ENCODE measurements at regions not wholly inside any gene's neighbourhood (a gene's known extent, or its start where the extent isn't known, plus 50 kb on each side); places are given as distances from the start of the nearest gene placed in this dataset.

GRCh38 chr1:81004011-81004410 is 796.7 kb upstream of the ADGRL2 start:
- Histone ChIP-seq H3K9ac (ENCODE audit: insufficient read length, low read depth) (no peak overlapping the region), H3K36me3 (ENCODE audit: insufficient read depth, insufficient read length, low read length) (no peaks in the 10 kb centered on the region), H3K4me3 (ENCODE audit: insufficient read length, low read depth) (no peak overlapping the region), H3K4me1 (ENCODE audit: insufficient read depth, insufficient read length) (no peaks in the 10 kb centered on the region), H3K27me3 (ENCODE audit: insufficient read depth, insufficient read length) (no peaks in the 10 kb centered on the region), H3K9me3 (ENCODE audit: insufficient read depth, low read length) (peaks cover 18% of the 10 kb centered on the region)
- TF ChIP-seq SUZ12 (IDR thresholded peaks at IDR 0.05; ENCODE audit: extremely low read depth, insufficient read depth, insufficient read length): no peak
- no peak for TF ChIP-seq YY1 (IDR thresholded peaks at IDR 0.05; ENCODE audit: insufficient read depth, insufficient read length)
- no peak for TF ChIP-seq ZNF274 (IDR thresholded peaks at IDR 0.05; ENCODE audit: low read depth, low read length)
- DNase-seq (ENCODE audit: low read depth, low spot score): no peak

DNA sequence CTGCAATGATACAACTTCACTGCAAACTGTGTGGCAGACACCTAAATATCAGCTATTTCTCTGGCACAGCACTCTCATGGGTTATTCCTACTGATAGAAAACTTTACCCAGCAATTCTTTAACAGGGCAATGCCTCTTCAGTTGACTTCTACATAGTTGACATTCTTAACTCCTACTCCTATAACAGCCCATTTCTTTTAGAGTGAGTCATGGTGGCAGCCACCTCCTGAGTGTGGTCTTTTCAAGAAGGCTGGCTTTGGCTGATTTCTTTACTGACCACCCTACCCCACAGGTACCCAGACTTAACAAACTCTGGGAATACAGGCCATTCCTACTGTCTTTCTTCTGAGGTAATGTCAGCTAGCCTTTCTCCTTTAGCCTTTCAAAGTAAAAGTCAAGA is 805.8 kb upstream of the ADGRL2 start:
- Histone ChIP-seq H3K36me3 (ENCODE audit: insufficient read depth, insufficient read length, low read length) (no peaks in the 10 kb centered on the region), H3K4me1 (ENCODE audit: insufficient read depth, insufficient read length) (no peaks in the 10 kb centered on the region), H3K27me3 (ENCODE audit: insufficient read depth, insufficient read length) (no peaks in the 10 kb centered on the region), H3K9ac (ENCODE audit: insufficient read length, low read depth) (no peak overlapping the region), H3K9me3 (ENCODE audit: insufficient read depth, low read length) (peaks cover under 1% of the 10 kb centered on the region; the same call in 1 of the 2 replicates), H3K4me3 (ENCODE audit: insufficient read length, low read depth) (no peak overlapping the region)
- peak; percentile 8 for DNase-seq (ENCODE audit: low read depth, low spot score)
- TF ChIP-seq ZNF274 (IDR thresholded peaks at IDR 0.05; ENCODE audit: low read depth, low read length): no peak
- no peak for TF ChIP-seq SUZ12 (IDR thresholded peaks at IDR 0.05; ENCODE audit: extremely low read depth, insufficient read depth, insufficient read length)
- no peak for TF ChIP-seq YY1 (IDR thresholded peaks at IDR 0.05; ENCODE audit: insufficient read depth, insufficient read length)

DNA sequence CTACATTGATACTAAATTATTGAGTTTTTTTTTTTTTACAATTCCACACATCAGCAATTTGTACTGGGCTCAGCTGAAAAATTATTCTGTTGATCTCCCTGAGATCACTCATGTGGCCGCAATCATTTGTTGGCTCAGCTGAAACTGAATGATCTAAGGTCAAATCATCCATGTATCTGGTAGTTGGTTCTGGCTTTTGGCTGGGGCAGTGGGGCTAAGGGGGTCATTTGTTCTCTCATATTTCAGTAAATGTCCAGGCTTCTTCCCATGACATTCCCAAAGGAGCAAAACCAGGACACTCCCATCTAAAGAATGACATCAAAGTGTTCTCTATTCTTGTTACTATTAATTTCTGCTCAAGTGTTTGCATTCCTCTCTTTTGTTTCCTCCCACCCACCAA is 806.7 kb upstream of the ADGRL2 start:
- Histone ChIP-seq H3K4me1 (ENCODE audit: insufficient read depth, insufficient read length) (no peaks in the 10 kb centered on the region), H3K9ac (ENCODE audit: insufficient read length, low read depth) (no peak overlapping the region), H3K36me3 (ENCODE audit: insufficient read depth, insufficient read length, low read length) (no peaks in the 10 kb centered on the region), H3K9me3 (ENCODE audit: insufficient read depth, low read length) (no peaks in the 10 kb centered on the region; the same call in 1 of the 2 replicates), H3K4me3 (ENCODE audit: insufficient read length, low read depth) (no peak overlapping the region), H3K27me3 (ENCODE audit: insufficient read depth, insufficient read length) (no peaks in the 10 kb centered on the region)
- no peak for DNase-seq (ENCODE audit: low read depth, low spot score)
- no peak for TF ChIP-seq SUZ12 (IDR thresholded peaks at IDR 0.05; ENCODE audit: extremely low read depth, insufficient read depth, insufficient read length)
- no peak for TF ChIP-seq YY1 (IDR thresholded peaks at IDR 0.05; ENCODE audit: insufficient read depth, insufficient read length)
- TF ChIP-seq ZNF274 (IDR thresholded peaks at IDR 0.05; ENCODE audit: low read depth, low read length): no peak

DNA sequence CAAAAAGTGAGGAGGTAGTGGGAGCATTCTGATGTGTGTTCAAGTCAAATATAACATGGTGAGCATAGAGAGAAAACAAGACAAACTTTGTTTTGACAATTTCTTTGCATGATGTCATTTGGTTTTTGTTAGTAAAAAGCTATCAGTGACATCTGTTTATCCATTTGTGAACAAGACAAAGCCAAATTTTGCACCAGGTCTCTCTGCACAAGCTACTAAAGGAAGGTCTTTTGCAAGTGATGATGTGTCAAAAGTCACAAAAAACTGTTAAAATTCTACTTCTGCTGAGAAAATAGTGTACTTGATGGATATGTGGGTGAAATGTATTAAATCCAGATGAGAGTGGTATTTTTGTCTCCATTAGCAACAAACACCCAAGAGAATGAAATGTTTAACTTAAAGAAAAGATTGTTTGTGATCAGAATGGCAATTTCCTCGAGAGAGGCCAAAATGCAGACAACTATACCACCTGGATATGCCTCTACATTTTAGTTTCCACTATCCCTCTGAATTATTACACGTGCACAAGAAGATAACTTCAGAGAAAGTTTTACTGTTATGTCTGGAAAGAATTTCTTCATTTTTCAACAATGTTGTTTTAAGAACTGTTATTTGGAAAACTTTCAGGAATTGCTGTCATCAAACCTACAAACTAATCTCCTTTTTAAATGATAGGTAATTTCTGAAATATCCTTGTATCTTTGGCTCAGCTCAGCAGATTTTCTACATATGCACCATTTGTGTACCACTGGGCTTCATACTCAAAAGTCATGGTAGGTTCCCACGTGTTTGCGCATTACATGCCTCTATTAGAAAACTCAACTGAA is 807.4 kb upstream of the ADGRL2 start:
- no peaks in the 10 kb centered on the region for H3K36me3 ChIP-seq (ENCODE audit: insufficient read depth, insufficient read length, low read length)
- H3K9ac ChIP-seq (ENCODE audit: insufficient read length, low read depth): no peak overlapping the region
- H3K4me3 ChIP-seq (ENCODE audit: insufficient read length, low read depth): no peak overlapping the region
- TF ChIP-seq YY1 (IDR thresholded peaks at IDR 0.05; ENCODE audit: insufficient read depth, insufficient read length): no peak
- TF ChIP-seq ZNF274 (IDR thresholded peaks at IDR 0.05; ENCODE audit: low read depth, low read length): no peak
- no peak for TF ChIP-seq SUZ12 (IDR thresholded peaks at IDR 0.05; ENCODE audit: extremely low read depth, insufficient read depth, insufficient read length)
- no peaks in the 10 kb centered on the region for H3K4me1 ChIP-seq (ENCODE audit: insufficient read depth, insufficient read length)
- DNase-seq (ENCODE audit: low read depth, low spot score): no peak
- no peaks in the 10 kb centered on the region for H3K27me3 ChIP-seq (ENCODE audit: insufficient read depth, insufficient read length)
- H3K9me3 ChIP-seq (ENCODE audit: insufficient read depth, low read length): no peaks in the 10 kb centered on the region; the same call in 1 of the 2 replicates

- no peak for DNase-seq (ENCODE audit: low read depth, low spot score)
- Histone ChIP-seq H3K27me3 (ENCODE audit: insufficient read depth, insufficient read length) (no peaks in the 10 kb centered on the region), H3K9me3 (ENCODE audit: insufficient read depth, low read length) (no peaks in the 10 kb centered on the region), H3K36me3 (ENCODE audit: insufficient read depth, insufficient read length, low read length) (no peaks in the 10 kb centered on the region), H3K9ac (ENCODE audit: insufficient read length, low read depth) (no peak overlapping the region), H3K4me1 (ENCODE audit: insufficient read depth, insufficient read length) (no peaks in the 10 kb centered on the region), H3K4me3 (ENCODE audit: insufficient read length, low read depth) (no peak overlapping the region)
- TF ChIP-seq ZNF274 (IDR thresholded peaks at IDR 0.05; ENCODE audit: low read depth, low read length) (no peak), YY1 (IDR thresholded peaks at IDR 0.05; ENCODE audit: insufficient read depth, insufficient read length) (no peak), SUZ12 (IDR thresholded peaks at IDR 0.05; ENCODE audit: extremely low read depth, insufficient read depth, insufficient read length) (no peak)
Observed at GRCh38 chr1:80989455-80989854, 811.3 kb upstream of the ADGRL2 start.

- no peak for DNase-seq (ENCODE audit: low read depth, low spot score)
- TF ChIP-seq YY1 (IDR thresholded peaks at IDR 0.05; ENCODE audit: insufficient read depth, insufficient read length): no peak
- Histone ChIP-seq H3K9me3 (ENCODE audit: insufficient read depth, low read length) (no peaks in the 10 kb centered on the region), H3K36me3 (ENCODE audit: insufficient read depth, insufficient read length, low read length) (no peaks in the 10 kb centered on the region), H3K4me1 (ENCODE audit: insufficient read depth, insufficient read length) (no peaks in the 10 kb centered on the region), H3K27me3 (ENCODE audit: insufficient read depth, insufficient read length) (no peaks in the 10 kb centered on the region), H3K9ac (ENCODE audit: insufficient read length, low read depth) (no peak overlapping the region), H3K4me3 (ENCODE audit: insufficient read length, low read depth) (no peak overlapping the region)
Observed at GRCh38 chr1:80988926-80989325, 811.8 kb upstream of the ADGRL2 start.

GRCh38 chr1:80987824-80988223 is 812.9 kb upstream of the ADGRL2 start:
- Histone ChIP-seq H3K9me3 (ENCODE audit: insufficient read depth, low read length) (no peaks in the 10 kb centered on the region), H3K36me3 (ENCODE audit: insufficient read depth, insufficient read length, low read length) (no peaks in the 10 kb centered on the region), H3K9ac (ENCODE audit: insufficient read length, low read depth) (no peak overlapping the region), H3K4me1 (ENCODE audit: insufficient read depth, insufficient read length) (no peaks in the 10 kb centered on the region), H3K4me3 (ENCODE audit: insufficient read length, low read depth) (no peak overlapping the region), H3K27me3 (ENCODE audit: insufficient read depth, insufficient read length) (no peaks in the 10 kb centered on the region)
- no peak for DNase-seq (ENCODE audit: low read depth, low spot score)
- no peak for TF ChIP-seq SUZ12 (IDR thresholded peaks at IDR 0.05; ENCODE audit: extremely low read depth, insufficient read depth, insufficient read length)
- TF ChIP-seq ZNF274 (IDR thresholded peaks at IDR 0.05; ENCODE audit: low read depth, low read length): no peak
- TF ChIP-seq YY1 (IDR thresholded peaks at IDR 0.05; ENCODE audit: insufficient read depth, insufficient read length): no peak
